GM19468 (cell line): ENCODE measurements at regions not wholly inside any gene's neighbourhood (a gene's known extent, or its start where the extent isn't known, plus 50 kb on each side); places are given as distances from the start of the nearest gene placed in this dataset.

Experiments
- ATAC-seq: cut with Tn5 transposase; IDR thresholded peaks from one replicate; pipeline ENCODE4 v1.9.1; 2021; ENCODE audit warnings: mild to moderate bottlenecking, moderate library complexity, moderate number of reproducible peaks; ENCODE audit not compliant: unreplicated experiment; ENCODE audit errors: extremely low read depth

DNA sequence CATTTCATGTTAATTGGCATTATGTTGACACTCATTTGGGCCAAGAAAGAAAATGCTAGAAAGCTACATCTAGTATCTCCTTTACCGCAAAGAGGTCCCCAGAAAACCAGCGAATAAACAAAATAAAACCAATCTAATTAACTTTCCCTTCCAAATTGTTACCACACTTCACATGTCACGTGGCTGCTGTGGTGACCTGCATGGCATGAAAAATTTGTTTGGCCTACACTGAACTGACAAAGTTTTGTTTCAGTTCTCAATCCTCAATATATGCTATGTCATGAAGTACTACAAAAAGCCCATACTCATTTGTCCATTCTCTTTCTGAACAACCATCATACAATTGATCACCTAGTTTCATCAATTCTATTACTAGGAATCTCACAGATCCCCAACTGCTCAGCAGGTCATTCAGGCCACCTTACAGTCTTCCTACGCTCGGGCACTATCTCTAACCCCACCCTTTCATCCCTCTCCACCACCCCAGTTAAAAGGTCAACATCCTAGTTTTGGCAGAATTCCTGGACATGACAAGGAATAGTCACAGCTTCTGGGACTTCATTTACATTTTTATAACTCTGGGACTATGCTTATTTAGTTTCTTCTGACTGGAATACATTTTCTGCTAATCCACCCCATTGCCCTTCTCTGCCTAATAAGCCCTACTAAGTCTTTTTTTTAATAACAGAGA, 480.4 kb downstream of the IGSF11 start:
- ATAC-seq = no peak

DNA sequence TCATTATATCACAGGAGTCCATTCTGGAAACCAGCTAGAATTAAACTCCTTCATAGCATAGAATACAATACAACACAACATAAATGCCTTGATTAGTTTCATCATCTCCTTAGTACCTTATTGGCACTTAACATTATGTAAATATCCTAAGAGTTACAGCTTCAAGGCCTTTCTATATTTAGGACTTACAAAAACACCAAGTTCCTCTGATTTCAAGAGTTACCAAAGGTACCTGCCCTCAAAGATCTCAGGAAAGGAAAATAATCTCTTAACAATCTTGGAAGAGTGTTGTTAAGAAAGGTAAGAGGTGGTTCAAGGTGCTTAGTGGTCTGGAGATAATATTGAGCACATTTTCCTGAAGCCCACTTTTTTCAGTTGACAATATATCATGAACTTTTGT, 477.7 kb downstream of the IGSF11 start:
- no peak for ATAC-seq

DNA sequence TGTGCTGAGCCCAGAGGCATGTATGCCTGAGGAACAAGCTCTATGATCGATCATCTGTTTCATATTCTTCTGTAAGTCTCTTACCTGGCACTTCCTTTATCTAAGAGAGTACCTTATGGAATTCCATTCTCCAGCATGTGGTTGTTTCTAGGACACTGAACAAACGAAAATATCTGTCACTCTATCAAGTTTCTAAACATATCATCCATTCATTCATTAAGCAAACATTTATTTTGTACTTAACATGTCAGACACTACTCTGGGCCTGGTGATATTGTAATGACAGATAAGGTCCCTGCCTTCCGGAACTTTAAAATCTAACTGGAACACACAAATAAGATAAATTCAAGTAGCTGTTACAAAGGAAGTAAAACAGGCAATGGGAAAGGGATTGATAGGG, 477.1 kb downstream of the IGSF11 start:
- no peak for ATAC-seq

DNA sequence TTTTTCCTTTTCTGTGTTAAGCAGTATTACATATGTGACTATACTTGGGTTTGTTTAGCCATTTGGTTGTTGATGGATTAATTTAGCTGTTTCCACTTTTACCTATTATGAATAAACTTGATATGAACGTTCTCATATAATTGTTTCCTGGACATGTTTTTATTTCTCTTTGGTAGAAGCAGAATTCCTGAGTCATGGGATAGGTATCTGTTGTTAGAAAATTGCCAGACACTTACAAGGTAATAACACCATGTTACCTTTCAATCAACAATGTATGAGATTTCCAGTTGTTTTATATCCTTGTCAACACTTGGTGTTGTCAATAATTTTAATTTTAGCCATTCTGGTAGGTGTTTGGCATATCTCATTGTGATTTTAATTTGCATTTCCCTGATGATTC, 475.4 kb downstream of the IGSF11 start:
- ATAC-seq = no peak

DNA sequence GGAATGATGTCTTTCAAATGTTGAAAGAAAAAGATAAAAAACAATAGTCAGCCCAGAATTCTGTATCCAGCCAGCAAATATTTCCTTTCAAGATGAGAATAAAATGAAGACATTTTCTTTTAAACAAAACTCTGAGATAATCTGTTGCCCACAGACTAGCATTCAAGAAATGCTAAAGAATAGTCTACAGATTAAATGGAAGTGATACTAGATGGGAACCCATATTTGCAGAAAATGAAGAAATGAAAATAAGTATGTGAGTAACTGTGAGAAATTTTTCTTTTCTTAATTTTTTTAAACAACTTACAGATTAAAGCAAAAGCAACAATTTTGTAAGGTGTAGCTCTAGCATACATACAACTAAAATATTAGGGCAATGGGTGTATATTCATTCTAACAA, 469.8 kb downstream of the IGSF11 start:
- no peak for ATAC-seq

DNA sequence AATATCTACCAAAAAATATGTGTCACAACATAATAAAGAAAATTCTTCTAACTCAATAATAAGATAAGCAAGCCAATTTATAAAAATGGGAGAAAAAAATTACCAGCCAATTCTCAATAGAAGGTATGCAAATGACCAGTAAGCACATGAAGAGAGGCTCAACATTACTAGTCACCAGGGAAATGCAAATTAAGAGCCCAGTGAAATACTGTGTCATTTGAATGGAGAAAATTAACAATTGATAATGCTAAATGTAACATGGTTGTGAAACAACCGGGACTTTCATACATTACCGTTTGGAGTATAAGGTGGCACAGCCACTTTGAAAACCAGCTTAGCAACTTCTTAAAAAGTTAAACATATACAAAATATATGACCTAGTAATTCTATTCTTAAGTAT, 460.7 kb downstream of the IGSF11 start:
- ATAC-seq = no peak

DNA sequence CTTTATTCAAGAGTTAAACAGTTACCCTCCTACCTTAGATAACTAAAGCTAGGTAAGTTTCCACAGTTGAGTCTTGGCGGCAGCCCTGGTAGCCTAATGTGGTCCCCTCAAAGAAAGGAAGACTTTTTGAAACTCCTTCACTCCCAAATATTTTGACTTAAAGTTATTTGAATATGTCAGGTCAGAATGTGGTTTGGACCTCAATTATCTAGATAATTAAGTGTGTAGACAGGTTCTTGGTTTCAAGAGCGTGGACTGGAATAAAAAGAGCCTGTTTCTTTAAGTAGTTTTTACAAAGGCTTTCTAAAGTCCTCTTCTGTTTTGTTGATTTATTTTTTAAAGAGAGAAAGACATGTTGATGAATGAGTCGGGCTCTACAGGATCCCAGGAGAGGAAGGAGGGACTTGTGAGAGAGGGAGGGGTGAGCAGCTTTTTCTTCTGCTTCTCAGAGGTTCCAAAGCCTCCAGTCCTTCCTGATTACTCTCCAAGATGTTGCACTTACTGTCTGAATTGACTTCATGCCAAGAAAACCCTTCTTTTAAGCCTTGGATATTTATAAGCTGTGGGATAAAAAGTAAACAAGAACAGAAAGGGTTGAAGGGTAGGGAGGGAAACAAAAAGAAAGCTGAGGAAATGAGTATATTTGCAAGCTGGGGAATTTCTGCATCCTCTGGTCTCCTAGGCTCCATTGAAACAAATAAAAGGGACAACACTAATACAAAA, 457.4 kb downstream of the IGSF11 start:
- ATAC-seq = no peak

DNA sequence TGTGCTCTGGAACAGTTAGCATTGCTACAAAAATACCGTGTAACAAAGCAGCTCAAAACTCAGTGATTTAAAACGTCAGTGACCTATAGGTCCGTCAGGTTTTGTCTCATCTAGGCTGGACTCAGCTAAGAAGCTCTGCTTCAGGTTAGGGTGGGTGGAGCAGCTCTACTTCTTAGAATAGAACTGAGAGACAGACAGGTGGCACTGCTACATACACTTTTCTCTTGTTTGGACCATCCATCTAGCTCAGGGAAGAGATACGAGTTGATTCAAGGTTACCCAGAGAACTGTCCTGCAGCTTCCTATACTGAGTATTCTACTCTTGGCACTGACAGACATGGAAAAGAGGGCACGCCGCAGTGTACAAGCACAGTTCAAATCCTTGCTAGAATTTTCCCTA, 456.1 kb downstream of the IGSF11 start:
- no peak for ATAC-seq

DNA sequence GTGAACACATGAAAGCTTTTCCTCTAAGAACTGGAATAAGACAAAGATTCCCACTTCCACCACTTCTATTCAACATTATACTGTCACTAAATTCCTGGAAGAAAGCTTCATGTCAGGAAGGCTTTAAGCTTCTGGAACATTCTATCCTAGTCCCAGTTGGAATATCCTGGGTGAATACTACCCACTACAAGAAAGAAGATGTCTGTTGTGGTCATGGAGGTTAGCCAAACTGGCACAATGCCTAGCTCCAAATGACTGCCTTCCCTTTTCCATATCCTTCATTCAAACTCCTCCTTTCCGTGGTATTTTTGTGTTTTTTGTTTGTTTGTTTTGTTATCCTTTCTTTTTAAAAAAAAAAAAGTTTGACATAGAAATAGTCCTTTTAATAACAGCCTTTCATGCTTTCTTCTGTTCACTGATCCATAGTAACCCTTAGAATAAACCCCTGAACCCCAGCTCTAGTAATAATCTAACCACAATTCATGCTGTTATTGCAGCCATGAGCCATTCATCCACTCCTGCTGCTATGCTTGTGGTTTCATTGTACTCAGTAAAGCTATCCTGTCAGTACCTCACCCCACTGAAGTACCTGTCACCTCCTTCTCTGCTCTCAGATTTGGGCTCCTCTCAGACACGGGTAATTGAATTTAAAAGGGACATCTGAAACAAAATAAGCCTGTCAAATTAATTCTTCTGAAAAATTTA, 447.5 kb downstream of the IGSF11 start:
- no peak for ATAC-seq

DNA sequence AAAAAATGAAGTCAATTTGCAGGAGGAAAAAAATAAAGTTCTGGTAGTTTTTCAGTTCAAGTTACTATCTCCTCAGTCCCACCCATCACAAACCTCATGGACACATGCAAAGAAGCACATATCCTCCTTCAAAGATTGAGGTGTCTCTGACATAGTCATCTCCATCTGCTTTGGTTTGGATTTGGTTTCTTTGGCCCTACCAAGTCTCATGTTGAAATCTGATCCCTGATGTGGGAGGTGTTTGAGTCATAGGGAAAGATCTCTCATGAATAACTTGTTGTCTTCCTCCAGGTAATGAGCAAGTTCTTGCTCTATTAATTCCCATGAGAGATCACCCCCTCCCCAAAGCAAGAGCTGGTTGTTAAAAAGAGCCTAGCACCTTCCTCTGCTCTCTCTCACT, 446.8 kb downstream of the IGSF11 start:
- ATAC-seq = no peak

DNA sequence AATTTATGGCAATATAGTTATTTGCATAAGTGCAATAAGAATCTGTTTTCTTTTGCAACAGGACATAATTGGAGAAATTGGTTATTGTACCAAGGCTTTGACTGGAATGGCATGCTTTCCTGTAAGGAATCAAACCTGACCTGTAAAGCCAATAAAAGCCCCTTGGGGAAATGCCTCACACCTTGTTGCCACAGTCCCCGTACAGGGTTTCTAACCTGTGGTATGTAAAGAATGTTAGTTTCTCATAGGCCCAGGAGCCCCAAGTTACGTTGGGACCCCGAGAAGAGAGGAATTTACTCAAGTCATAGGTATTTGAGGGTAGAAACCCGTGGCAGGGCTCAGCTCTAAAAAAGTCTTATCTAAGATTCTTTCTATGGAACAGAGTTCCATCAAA, 441.4 kb downstream of the IGSF11 start:
- no peak for ATAC-seq

DNA sequence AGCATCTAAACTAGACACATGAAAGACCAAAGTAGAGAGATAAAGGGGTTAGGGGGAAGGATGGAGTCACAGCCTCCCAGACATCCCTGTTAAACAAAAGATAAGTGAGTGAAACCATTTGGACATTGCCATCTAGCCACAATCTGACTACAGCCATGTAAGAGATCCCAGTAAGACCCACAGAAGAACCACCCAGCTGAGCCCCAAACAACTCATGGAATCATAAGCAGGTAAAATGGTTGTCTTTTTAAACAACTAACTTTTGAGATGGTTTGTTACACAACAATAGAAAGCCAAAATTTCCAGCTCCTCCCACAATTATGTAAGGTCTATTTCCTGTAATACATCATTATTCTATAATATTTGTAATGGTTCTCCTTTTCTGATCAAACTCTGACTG, 437.5 kb downstream of the IGSF11 start:
- no peak for ATAC-seq

DNA sequence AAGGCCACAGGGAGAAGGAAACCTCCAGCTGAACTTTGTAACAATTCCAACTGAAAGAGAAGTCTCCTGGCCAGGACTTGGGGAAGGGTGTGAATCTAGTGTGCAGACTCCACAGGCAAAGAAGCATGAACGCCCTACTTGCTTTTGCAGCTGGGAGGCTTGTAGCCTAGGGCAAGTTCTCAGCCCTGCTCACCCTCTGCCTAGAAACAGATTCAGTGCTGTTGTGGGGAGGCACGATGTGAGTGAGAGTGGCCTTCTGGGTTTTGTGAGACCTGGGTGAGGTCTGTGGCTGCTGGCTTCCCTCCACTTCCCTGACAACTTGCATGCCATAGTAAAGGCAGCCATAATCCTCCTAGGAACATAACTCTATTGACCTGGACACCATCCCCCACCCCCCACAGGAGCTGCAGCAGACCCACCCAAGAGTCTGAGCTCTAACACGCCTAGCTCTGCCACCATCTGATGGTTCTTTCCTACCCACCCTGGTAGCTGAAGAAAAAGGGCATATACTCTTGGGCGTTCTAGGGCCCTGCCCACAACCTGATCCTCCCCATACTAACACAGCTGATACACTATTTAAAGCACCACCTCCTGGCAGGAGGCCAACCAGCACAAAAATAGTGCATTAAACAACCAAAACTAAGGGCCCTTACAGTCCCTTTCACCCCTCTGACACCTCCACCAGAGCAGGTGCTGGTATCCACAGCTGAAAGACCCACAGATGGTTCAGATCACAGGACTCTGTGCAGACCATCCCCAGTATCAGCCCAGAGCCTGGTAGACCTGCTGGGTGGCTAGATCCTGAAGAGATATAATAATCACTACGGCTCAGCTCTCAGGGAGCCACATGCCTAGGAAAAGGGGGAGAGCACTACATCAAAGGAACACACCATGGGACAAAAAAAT, 426.5 kb downstream of the IGSF11 start:
- ATAC-seq = no peak

DNA sequence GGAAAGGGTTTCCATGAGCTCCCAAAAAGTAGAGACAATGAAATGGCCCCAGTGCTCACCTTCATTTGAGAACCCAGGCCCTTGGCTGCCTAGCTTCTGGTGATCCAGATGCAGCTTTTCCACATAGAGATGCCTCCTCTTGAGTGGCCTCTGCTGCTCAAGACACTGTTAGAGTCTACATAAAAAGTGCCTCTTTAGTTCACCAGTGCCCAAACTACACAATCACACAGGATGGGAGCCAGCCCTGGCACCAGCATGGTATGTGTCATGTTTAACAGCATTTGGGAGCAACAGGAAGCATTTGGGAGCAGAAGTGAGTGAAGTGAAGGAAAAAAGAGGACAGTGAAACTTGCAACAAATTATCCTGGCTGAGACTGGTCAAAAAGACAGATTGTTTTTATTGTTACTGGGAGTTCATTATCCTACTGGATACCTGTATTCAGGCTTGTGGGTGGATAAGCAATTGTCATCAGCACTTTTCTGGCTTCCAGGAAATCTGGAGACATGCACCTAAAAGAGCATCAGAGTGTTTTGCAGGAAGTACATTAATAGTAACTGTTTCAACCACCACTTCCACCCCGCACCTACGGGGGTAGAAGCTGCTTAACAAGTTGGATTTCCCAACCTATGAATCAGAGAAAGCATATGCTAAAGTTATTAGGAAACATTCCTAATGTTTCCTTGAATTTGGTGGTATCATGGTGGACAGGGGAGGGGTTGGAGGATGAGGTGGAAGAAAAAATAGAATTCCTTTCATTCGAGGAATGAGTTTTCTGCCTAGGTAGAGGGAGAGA, 416.2 kb downstream of the IGSF11 start:
- ATAC-seq = no peak

DNA sequence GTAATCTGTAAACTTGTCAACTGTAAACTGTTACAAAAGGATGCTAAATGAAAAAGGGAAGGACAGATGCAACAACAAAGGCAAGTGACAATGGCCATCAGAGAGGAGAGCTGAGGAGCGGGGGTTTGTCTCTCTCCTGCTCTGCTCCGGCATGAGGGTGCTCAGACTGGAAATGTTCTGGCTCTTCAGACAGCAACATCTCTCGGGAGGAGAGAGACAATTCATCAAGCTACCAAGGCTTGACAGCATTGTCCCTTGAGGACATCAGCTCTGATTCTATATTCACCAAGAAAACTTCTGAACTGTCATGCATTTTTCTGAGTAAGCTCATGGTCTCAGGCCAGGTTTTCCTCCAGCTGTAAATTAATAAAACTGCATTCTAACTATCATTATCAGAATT, 408.2 kb downstream of the IGSF11 start:
- ATAC-seq = no peak

DNA sequence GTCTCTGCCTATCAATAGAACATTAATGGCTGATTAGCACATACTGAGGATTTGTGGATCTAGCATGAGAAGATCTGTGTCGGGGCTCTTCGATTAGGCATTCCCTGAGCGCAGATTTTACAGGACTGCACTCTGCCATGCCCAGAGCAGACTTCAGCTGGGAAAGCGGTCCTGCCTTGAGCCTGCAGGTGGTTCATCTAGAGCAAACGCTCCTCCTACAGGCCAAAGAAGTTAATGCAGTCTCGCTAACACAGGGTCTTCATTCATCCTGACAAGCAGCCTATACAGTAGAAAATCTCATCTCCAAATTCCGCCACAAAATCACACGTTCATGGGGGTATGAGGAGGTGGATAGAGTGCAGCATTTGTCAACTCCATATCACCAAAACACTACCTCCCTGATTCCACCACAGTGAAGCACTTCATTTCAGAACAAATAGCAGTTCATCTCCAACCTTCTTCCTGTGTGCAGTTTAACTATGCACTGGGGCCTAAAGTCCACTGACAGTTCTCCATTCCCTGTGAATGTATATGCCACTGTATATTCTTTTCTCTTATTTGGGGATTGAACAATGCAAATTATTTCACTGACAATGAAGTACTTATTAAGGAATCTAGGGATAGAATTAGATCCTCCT, 405.8 kb downstream of the IGSF11 start:
- ATAC-seq = peak; percentile 91

DNA sequence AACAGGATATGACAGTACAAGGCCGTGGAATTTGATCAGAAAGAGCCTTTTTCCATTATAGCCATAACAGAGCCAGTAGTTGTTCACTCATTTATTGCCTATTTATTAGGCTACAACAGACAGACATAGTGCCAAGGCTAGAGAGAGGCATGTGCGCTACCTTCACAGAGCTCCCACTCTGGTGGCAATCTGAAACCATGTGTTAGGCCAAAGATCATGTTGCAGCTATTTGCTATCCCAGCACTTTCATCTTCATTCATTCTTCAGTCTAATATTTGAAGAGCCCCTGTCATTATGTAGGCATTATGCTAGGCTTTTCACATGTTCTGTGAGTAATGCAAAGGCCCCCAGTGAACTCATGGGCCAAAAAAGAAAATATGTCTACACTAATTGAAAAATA, 404.8 kb downstream of the IGSF11 start:
- no peak for ATAC-seq

DNA sequence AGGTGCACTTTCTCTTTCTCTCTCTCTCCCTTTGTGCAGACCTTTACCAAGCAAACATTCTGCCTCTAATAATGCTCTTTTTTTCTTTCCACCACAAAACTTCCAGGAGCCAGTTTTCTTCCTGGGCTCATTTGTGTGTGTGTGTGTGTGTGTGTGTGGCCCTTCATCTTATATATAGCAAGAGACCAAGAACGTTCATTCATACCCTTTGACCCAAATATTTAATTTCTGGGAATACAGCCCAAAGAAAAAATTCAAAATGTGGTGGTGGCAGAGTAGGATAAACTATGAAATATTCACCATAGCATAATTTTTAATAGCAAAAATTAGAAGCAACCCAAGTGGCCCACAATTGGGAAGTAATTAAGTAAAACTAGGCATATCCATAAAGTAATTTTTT, 398.9 kb downstream of the IGSF11 start:
- ATAC-seq = no peak

DNA sequence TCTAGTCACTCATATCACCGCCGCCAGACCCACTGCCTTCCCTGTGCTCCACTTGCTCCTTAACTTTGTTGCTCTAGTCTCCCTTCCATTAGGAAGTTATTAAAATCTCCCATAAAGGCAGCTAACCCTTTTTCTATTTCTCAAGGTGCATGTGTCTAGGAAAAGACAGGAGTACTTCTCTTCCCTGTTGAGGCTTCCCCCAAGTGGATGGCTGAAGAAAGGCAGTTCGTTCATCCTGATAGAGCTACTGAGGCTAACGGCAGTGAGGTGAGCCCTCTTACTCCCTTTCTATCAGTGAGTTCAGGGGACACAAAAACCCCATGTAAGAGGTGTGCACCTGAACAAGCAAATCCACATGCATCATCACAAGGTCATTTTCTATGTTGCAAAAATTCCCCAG, 397.8 kb downstream of the IGSF11 start:
- ATAC-seq = no peak
